ENCODE measurements at regions not wholly inside any gene's neighbourhood (a gene's known extent, or its start where the extent isn't known, plus 50 kb on each side); places are given as distances from the start of the nearest gene placed in this dataset.

DNA sequence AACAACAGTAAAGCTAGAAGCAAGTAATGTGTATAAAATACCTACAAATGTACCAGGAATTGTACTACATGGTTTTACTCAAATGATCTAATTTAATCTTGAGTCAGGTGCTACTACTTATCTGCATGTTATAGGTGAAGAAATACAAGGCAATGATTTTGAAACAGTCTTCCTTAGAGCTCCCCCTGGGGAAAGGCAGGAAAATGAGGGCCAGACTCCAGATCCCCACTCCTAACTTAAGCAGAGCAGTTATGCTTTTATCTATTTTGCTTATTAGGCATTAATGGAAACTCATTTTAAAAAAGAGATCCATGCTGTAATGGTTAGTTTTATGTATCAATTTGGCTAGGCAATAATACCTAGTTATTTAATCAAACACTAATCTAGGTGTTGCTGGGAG is 109.3 kb upstream of the CPSF6 start:
- TF ChIP-seq, protein P1, sequence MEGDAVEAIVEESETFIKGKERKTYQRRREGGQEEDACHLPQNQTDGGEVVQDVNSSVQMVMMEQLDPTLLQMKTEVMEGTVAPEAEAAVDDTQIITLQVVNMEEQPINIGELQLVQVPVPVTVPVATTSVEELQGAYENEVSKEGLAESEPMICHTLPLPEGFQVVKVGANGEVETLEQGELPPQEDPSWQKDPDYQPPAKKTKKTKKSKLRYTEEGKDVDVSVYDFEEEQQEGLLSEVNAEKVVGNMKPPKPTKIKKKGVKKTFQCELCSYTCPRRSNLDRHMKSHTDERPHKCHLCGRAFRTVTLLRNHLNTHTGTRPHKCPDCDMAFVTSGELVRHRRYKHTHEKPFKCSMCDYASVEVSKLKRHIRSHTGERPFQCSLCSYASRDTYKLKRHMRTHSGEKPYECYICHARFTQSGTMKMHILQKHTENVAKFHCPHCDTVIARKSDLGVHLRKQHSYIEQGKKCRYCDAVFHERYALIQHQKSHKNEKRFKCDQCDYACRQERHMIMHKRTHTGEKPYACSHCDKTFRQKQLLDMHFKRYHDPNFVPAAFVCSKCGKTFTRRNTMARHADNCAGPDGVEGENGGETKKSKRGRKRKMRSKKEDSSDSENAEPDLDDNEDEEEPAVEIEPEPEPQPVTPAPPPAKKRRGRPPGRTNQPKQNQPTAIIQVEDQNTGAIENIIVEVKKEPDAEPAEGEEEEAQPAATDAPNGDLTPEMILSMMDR (IDR thresholded peaks at IDR 0.05): peak in 1 of 6 experiments; percentile 17
- TF ChIP-seq POLR2A (IDR thresholded peaks at IDR 0.05): no peak
